H1 (cell line): ENCODE measurements at regions not wholly inside any gene's neighbourhood (a gene's known extent, or its start where the extent isn't known, plus 50 kb on each side); places are given as distances from the start of the nearest gene placed in this dataset.

Experiments
- EP300 ChIP-seq, 2 experiments: IDR thresholded peaks; 1 replicate in 1 of 2; 2 replicates in 1 of 2; pipeline ENCODE4 v1.6.1; 2011 to 2012; ENCODE audit warnings: low read depth in 2 of 2, low read length in 2 of 2, mild to moderate bottlenecking in 2 of 2, borderline replicate concordance in 1 of 2, inconsistent platforms in 1 of 2, moderate library complexity in 1 of 2
- FOSL1 ChIP-seq: IDR thresholded peaks from 2 replicates; pipeline ENCODE4 v1.6.1; 2011; ENCODE audit warnings: mild to moderate bottlenecking, low read depth, low read length, moderate library complexity; ENCODE audit not compliant: insufficient read depth
- NANOG ChIP-seq: IDR thresholded peaks from 2 replicates; pipeline ENCODE4 v1.6.1; 2011; ENCODE audit warnings: low read length, low read depth, mild to moderate bottlenecking, inconsistent platforms; ENCODE audit not compliant: insufficient read depth, poor library complexity, severe bottlenecking
- RAD21 ChIP-seq, 2 experiments: IDR thresholded peaks in 1 of 2; conservative IDR thresholded peaks in 1 of 2; 2 replicates each; pipeline ENCODE4 v1.6.1; 2011; ENCODE audit warnings: low read depth in 2 of 2, low read length in 2 of 2, improper control_type of control experiment in 1 of 2, inconsistent platforms in 1 of 2, mild to moderate bottlenecking in 1 of 2, moderate library complexity in 1 of 2
- TAF1 ChIP-seq: IDR thresholded peaks from 2 replicates; pipeline ENCODE4 v1.6.1; 2011; ENCODE audit warnings: mild to moderate bottlenecking, low read depth, low read length
- TCF12 ChIP-seq: IDR thresholded peaks from 2 replicates; pipeline ENCODE4 v1.6.1; 2011; ENCODE audit warnings: low read depth, mild to moderate bottlenecking, low read length
- USF2 ChIP-seq: IDR thresholded peaks from 2 replicates; pipeline ENCODE4 v1.6.1; 2011; ENCODE audit warnings: low read length, improper control_type of control experiment
- TF ChIP-seq, protein P1 (sequence below): fragments of 300-600 bp; sonication (generic); IDR thresholded peaks from 2 replicates; pipeline ENCODE4 v1.7.1; 2012; ENCODE audit warnings: low read length, moderate library complexity, mild to moderate bottlenecking, inconsistent platforms; ENCODE audit not compliant: insufficient replicate concordance
- TF ChIP-seq, protein P2 (sequence below): IDR thresholded peaks from 2 replicates; pipeline ENCODE4 v1.6.1; 2012; ENCODE audit warnings: inconsistent platforms

- TF ChIP-seq, protein P1, sequence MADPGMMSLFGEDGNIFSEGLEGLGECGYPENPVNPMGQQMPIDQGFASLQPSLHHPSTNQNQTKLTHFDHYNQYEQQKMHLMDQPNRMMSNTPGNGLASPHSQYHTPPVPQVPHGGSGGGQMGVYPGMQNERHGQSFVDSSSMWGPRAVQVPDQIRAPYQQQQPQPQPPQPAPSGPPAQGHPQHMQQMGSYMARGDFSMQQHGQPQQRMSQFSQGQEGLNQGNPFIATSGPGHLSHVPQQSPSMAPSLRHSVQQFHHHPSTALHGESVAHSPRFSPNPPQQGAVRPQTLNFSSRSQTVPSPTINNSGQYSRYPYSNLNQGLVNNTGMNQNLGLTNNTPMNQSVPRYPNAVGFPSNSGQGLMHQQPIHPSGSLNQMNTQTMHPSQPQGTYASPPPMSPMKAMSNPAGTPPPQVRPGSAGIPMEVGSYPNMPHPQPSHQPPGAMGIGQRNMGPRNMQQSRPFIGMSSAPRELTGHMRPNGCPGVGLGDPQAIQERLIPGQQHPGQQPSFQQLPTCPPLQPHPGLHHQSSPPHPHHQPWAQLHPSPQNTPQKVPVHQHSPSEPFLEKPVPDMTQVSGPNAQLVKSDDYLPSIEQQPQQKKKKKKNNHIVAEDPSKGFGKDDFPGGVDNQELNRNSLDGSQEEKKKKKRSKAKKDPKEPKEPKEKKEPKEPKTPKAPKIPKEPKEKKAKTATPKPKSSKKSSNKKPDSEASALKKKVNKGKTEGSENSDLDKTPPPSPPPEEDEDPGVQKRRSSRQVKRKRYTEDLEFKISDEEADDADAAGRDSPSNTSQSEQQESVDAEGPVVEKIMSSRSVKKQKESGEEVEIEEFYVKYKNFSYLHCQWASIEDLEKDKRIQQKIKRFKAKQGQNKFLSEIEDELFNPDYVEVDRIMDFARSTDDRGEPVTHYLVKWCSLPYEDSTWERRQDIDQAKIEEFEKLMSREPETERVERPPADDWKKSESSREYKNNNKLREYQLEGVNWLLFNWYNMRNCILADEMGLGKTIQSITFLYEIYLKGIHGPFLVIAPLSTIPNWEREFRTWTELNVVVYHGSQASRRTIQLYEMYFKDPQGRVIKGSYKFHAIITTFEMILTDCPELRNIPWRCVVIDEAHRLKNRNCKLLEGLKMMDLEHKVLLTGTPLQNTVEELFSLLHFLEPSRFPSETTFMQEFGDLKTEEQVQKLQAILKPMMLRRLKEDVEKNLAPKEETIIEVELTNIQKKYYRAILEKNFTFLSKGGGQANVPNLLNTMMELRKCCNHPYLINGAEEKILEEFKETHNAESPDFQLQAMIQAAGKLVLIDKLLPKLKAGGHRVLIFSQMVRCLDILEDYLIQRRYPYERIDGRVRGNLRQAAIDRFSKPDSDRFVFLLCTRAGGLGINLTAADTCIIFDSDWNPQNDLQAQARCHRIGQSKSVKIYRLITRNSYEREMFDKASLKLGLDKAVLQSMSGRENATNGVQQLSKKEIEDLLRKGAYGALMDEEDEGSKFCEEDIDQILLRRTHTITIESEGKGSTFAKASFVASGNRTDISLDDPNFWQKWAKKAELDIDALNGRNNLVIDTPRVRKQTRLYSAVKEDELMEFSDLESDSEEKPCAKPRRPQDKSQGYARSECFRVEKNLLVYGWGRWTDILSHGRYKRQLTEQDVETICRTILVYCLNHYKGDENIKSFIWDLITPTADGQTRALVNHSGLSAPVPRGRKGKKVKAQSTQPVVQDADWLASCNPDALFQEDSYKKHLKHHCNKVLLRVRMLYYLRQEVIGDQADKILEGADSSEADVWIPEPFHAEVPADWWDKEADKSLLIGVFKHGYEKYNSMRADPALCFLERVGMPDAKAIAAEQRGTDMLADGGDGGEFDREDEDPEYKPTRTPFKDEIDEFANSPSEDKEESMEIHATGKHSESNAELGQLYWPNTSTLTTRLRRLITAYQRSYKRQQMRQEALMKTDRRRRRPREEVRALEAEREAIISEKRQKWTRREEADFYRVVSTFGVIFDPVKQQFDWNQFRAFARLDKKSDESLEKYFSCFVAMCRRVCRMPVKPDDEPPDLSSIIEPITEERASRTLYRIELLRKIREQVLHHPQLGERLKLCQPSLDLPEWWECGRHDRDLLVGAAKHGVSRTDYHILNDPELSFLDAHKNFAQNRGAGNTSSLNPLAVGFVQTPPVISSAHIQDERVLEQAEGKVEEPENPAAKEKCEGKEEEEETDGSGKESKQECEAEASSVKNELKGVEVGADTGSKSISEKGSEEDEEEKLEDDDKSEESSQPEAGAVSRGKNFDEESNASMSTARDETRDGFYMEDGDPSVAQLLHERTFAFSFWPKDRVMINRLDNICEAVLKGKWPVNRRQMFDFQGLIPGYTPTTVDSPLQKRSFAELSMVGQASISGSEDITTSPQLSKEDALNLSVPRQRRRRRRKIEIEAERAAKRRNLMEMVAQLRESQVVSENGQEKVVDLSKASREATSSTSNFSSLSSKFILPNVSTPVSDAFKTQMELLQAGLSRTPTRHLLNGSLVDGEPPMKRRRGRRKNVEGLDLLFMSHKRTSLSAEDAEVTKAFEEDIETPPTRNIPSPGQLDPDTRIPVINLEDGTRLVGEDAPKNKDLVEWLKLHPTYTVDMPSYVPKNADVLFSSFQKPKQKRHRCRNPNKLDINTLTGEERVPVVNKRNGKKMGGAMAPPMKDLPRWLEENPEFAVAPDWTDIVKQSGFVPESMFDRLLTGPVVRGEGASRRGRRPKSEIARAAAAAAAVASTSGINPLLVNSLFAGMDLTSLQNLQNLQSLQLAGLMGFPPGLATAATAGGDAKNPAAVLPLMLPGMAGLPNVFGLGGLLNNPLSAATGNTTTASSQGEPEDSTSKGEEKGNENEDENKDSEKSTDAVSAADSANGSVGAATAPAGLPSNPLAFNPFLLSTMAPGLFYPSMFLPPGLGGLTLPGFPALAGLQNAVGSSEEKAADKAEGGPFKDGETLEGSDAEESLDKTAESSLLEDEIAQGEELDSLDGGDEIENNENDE, result no peak
- TF ChIP-seq NANOG, result no peak
- TF ChIP-seq TCF12, result no peak
- no peak for TF ChIP-seq USF2
- TF ChIP-seq TAF1, result no peak
- TF ChIP-seq, protein P2, sequence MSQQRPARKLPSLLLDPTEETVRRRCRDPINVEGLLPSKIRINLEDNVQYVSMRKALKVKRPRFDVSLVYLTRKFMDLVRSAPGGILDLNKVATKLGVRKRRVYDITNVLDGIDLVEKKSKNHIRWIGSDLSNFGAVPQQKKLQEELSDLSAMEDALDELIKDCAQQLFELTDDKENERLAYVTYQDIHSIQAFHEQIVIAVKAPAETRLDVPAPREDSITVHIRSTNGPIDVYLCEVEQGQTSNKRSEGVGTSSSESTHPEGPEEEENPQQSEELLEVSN, result no peak
- no peak for TF ChIP-seq RAD21 (IDR thresholded peaks at IDR 0.05 in 1 of 2, conservative IDR thresholded peaks at IDR 0.05 in 1 of 2; ENCODE audit: low read depth in 2 of 2, low read length in 2 of 2)
- no peak for TF ChIP-seq EP300 (IDR thresholded peaks at IDR 0.05; ENCODE audit: borderline replicate concordance in 1 of 2, low read depth in 2 of 2, low read length in 2 of 2)
- TF ChIP-seq FOSL1, result no peak
Observed at GRCh38 chr4:45778514-45778913, 345.3 kb downstream of the GABRG1 start (continued).
